GM10248 (cell line): ENCODE measurements at regions not wholly inside any gene's neighbourhood (a gene's known extent, or its start where the extent isn't known, plus 50 kb on each side); places are given as distances from the start of the nearest gene placed in this dataset.

Experiments
- CTCF ChIA-PET: fragments of 300-600 bp; sonication (Branson Sonifier 250); formaldehyde crosslinking; extraction: SDS; loops from one replicate; lab custom pipeline; 2021; ENCODE audit warnings: antibody characterized with exemption; lab: Yijun Ruan, JAX
- POLR2A ChIA-PET: fragments of 350-650 bp; sonication (Branson Sonifier 250); formaldehyde crosslinking; extraction: SDS; loops from one replicate; lab custom pipeline; 2020; ENCODE audit warnings: antibody characterized with exemption; lab: Yijun Ruan, JAX
- DNase-seq: peaks from one replicate; pipeline ENCODE4 v3.0.0; 2012; ENCODE audit errors: extremely low spot score
- TF ChIP-seq, protein P1 (sequence below): IDR thresholded peaks from 2 replicates; pipeline ENCODE4 v1.5.1; 2012; ENCODE audit warnings: mild to moderate bottlenecking, low read depth; ENCODE audit errors: extremely low read depth, missing control alignments, control extremely low read depth

DNA sequence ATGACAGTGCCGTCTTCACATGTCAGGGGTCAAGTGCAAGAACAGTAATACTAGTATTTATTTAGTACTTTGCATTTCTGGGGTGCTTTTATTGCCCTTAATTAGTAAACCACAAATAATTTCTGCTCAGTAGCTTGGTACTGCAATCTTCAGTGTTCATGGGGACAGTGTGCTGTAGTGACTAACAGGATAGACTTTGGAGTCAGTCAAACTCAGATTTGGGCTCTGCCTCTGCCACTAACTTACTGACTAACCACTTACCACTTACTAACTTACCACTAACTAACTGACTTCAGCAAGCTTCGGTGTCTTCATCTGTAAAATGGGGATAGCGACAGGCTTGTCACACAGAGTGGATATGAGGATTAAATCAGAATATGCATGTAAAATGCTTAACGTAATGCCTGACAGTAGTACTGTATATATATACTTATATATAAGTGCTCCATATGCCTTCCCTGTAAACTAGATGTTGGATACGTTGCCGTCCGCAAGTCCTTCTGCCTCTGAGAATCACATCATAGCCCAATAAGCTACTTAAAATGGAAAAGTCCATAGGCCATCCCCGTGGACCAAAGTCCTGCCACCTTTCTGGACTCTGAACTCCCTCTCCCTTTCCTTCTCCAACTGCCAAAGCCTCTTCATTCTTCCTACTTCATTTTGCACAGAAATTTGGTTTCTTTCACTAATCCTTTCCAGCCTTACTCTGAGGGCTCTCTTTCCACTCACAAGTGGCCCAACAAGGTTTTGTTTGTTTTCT, 158.1 kb downstream of the ZIC5 start:
- POLR2A ChIA-PET, result no interaction called here
- CTCF ChIA-PET, result no interaction called here
- TF ChIP-seq, protein P1, sequence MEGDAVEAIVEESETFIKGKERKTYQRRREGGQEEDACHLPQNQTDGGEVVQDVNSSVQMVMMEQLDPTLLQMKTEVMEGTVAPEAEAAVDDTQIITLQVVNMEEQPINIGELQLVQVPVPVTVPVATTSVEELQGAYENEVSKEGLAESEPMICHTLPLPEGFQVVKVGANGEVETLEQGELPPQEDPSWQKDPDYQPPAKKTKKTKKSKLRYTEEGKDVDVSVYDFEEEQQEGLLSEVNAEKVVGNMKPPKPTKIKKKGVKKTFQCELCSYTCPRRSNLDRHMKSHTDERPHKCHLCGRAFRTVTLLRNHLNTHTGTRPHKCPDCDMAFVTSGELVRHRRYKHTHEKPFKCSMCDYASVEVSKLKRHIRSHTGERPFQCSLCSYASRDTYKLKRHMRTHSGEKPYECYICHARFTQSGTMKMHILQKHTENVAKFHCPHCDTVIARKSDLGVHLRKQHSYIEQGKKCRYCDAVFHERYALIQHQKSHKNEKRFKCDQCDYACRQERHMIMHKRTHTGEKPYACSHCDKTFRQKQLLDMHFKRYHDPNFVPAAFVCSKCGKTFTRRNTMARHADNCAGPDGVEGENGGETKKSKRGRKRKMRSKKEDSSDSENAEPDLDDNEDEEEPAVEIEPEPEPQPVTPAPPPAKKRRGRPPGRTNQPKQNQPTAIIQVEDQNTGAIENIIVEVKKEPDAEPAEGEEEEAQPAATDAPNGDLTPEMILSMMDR, result no peak
- no peak for DNase-seq

DNA sequence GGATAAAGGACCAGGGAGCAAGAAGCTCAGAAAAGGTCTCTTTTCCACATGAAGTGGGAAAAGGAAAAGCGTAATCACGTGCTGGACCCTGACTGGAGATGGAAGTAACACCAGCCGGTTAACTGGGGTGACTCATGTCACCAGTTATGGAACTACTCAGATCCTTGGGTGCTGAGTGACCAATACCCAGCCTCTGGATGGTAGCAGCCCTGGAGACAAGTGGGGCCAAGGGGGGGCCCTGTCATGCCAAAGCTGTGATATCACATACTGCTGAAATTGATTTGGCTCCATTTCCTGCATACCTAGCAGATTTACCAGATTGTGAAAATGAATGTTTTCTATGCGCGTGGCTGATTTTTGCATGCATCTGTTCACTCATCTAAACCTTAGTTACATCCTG, 158.9 kb downstream of the ZIC5 start:
- DNase-seq, result no peak
- TF ChIP-seq, protein P1, result no peak
- CTCF ChIA-PET, result no interaction called here
- POLR2A ChIA-PET, result no interaction called here

DNA sequence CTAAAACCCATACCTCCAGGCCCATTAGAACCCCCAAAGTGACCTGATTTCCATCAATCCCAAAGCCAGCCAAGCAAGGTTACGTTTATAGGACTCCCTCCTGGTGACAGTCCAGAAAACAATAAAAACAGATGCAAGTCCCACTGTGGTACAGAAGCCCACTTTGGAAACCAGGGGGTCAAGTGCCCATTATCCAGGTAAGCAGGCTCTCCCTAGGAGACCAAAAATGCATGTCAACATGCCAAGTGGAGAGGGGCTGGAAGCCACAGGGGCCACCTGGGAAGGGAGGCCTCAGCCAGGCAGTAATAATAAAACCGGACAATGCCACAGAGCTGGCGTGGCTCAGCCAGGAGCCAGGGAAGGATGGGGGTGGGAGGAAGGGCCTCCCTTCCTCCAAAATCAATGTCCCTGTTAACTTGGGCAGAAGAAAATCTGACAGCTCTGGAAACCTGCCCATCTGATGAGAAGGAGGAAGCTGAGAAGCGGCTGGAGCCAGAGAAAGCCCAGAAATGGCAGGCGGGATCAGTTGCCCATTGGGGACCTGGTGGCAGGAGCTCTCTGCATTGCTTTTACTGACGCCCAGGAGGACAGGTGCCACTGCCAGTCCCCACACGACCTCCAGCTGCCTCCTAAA, 160.4 kb downstream of the ZIC5 start:
- POLR2A ChIA-PET, result no interaction called here
- CTCF ChIA-PET, result interaction anchor here (1.2 kb wide), 1 partner anchor 8 kb away, joined by 3 read pairs; no protein-coding TSS in a partner anchor
- DNase-seq, result no peak
- TF ChIP-seq, protein P1, result no peak

DNA sequence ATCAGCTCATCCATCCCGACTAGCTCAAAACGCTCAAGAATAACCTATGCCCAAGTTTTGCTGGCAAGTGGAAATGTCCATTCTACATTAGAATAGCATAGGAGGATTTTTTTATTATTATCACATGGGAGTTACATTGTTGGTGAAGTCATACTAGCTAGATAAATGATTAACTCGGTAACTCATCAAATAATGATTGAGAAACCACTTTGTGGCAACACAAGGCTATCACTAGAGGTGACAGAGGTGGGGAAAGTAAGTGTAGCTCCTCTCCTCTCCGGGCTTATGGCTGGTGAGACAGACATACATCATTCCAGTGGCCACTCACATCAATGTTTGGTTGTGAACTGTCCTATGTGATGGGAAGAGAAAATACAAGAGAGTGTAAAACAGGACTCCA, 161.6 kb downstream of the ZIC5 start:
- no peak for DNase-seq
- ChIA-PET CTCF (interaction anchor here (0.7 to 1.2 kb wide), 4 partner anchors 9 to 106 kb away, joined by 3 to 5 read pairs (median 3); no protein-coding TSS in a partner anchor), POLR2A (no interaction called here)
- TF ChIP-seq, protein P1, result no peak

DNA sequence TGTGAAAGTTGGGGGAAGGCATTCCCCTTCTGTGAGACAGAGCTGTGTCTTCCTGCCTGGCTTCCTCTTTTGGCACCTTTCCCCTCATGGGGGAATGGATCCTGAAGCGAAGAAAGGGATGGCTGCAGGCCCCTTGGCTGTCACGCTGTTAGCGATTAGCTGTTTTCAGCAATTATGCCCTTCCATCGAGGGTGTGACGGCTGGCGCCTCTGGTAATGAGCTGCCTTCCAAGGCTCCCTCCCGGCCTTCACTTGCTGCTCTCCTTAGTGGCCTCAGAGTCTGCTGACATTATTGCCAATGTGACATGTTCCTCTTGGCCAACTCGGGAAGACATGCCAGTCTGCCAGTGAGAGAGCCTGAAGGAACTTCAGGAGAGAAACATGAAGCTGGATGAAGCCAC, 162.1 kb downstream of the ZIC5 start:
- ChIA-PET CTCF (interaction anchor here (0.7 to 1.2 kb wide), 5 partner anchors 9 to 106 kb away, joined by 3 to 5 read pairs (median 3); no protein-coding TSS in a partner anchor), POLR2A (no interaction called here)
- no peak for DNase-seq
- TF ChIP-seq, protein P1, result no peak

DNA sequence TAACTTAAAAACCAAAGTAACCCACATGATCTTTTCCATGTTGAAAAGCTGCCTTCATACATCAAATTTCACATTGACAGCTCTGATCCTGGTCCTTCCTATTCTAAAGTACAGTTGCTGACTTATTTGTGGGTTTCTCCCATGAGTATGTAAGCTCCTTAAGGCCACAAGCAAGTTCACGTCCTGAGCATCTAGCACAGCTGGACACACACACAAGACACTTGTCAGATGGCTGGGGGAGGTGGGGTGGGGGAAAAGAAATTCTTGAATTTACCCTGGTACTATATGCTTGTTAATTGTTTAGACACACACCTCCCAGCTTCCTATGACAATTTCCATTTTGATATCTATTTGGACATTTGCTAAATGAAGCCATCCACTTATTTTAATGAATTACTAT, 162.8 kb downstream of the ZIC5 start:
- POLR2A ChIA-PET, result no interaction called here
- TF ChIP-seq, protein P1, result no peak
- no peak for DNase-seq
- CTCF ChIA-PET, result interaction anchor here (0.9 to 1.2 kb wide), 4 partner anchors 10 to 107 kb away, joined by 3 read pairs; no protein-coding TSS in a partner anchor
